ENCODE measurements at regions not wholly inside any gene's neighbourhood (a gene's known extent, or its start where the extent isn't known, plus 50 kb on each side); places are given as distances from the start of the nearest gene placed in this dataset.
A peak's percentile ranks its signal among the peaks of the same experiment; 100 is the strongest.

GRCh38 chr7:113421696-113422330 lies 303.5 kb upstream of the SMIM30 start:
- TF ChIP-seq YY1 (IDR thresholded peaks at IDR 0.05) (peak; percentile 93), HNF4G (IDR thresholded peaks at IDR 0.05) (no peak), RAD21 (IDR thresholded peaks at IDR 0.05) (peak; percentile 84 to 94), CTCF (IDR thresholded peaks at IDR 0.05; ENCODE audit: low read depth, low read length, missing input control) (peak; percentile 81)
- TF ChIP-seq, protein P1, sequence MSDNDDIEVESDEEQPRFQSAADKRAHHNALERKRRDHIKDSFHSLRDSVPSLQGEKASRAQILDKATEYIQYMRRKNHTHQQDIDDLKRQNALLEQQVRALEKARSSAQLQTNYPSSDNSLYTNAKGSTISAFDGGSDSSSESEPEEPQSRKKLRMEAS (IDR thresholded peaks at IDR 0.05), result peak; percentile 45
- H3K4me1 ChIP-seq (ENCODE audit: control insufficient read depth in 4 of 4, insufficient read depth in 4 of 4, low read length in 3 of 4), result no peaks in the 10 kb centered on the region
- no peak overlapping the region for H3K27ac ChIP-seq (ENCODE audit: low read depth in 1 of 2, low read length in 2 of 2)
- no peaks in the 10 kb centered on the region for H3K27me3 ChIP-seq (ENCODE audit: control insufficient read depth in 4 of 4, insufficient read depth in 4 of 4, low read length in 3 of 4)
- peak; percentile 66 for DNase-seq (ENCODE audit: low spot score)
- no peak overlapping the region for H3K9ac ChIP-seq (ENCODE audit: low read depth in 1 of 2, low read length in 2 of 2)
- no peaks in the 10 kb centered on the region for H3K36me3 ChIP-seq (ENCODE audit: control insufficient read depth in 4 of 4, insufficient read depth in 3 of 4, low read depth in 1 of 4, low read length in 3 of 4)
- WGBS, result 25% methylated on average over 4 of the region's 4 CpGs
- no peaks in the 10 kb centered on the region for H3K9me3 ChIP-seq (ENCODE audit: control insufficient read depth in 4 of 4, low read length in 3 of 4)
- no peak overlapping the region for H3K4me3 ChIP-seq (ENCODE audit: low read depth in 1 of 3, low read length in 3 of 3)

GRCh38 chr7:113414401-113415035 lies 296.2 kb upstream of the SMIM30 start:
- TF ChIP-seq SP1 (IDR thresholded peaks at IDR 0.05), result no peak
- TF ChIP-seq, protein P1 (IDR thresholded peaks at IDR 0.05), result no peak
- no peak for TF ChIP-seq EGR1 (IDR thresholded peaks at IDR 0.05; ENCODE audit: low read depth in 2 of 2)
- no peak for TF ChIP-seq FOXA1 (IDR thresholded peaks at IDR 0.05)
- DNase-seq (ENCODE audit: low spot score), result no peak

DNA sequence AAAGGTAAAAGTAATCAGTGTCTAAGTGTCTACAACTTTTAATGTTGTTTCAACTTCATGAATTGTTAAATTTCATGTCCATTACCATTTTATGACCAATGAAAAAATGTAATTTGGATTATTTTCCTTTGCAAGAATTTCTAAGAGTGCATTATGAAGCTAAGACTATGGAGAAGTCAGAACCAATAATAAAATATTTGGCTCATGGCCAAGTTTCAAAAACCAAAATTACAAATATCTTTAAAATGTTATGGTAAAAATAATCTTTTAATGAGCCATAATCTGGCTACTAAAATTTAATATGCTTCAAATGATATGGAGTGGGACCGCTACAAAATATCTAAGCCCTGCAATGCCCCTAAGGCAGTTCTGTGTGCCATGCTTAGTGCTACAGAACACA lies 294.1 kb upstream of the SMIM30 start:
- no peak for DNase-seq (ENCODE audit: low spot score)
- Histone ChIP-seq H3K9ac (ENCODE audit: low read depth in 1 of 2, low read length in 2 of 2) (no peak overlapping the region), H3K36me3 (ENCODE audit: control insufficient read depth in 4 of 4, insufficient read depth in 3 of 4, low read depth in 1 of 4, low read length in 3 of 4) (no peaks in the 10 kb centered on the region), H3K4me3 (ENCODE audit: low read depth in 1 of 3, low read length in 3 of 3) (no peak overlapping the region), H3K9me3 (ENCODE audit: control insufficient read depth in 4 of 4, low read length in 3 of 4) (no peaks in the 10 kb centered on the region), H3K27ac (ENCODE audit: low read depth in 1 of 2, low read length in 2 of 2) (no peak overlapping the region), H3K27me3 (ENCODE audit: control insufficient read depth in 4 of 4, insufficient read depth in 4 of 4, low read length in 3 of 4) (no peaks in the 10 kb centered on the region), H3K4me1 (ENCODE audit: control insufficient read depth in 4 of 4, insufficient read depth in 4 of 4, low read length in 3 of 4) (no peaks in the 10 kb centered on the region)
- 95% methylated on average over 1 of the region's 1 CpG for WGBS
- no peak for TF ChIP-seq GABPA (IDR thresholded peaks at IDR 0.05 in 1 of 2, conservative IDR thresholded peaks at IDR 0.05 in 1 of 2)
- TF ChIP-seq JUND (IDR thresholded peaks at IDR 0.05), result no peak
- TF ChIP-seq RAD21 (IDR thresholded peaks at IDR 0.05), result no peak
- TF ChIP-seq, protein P1 (IDR thresholded peaks at IDR 0.05), result no peak
- TF ChIP-seq TAF1 (conservative IDR thresholded peaks at IDR 0.05), result no peak
- no peak for TF ChIP-seq CTCF (IDR thresholded peaks at IDR 0.05; ENCODE audit: low read depth, low read length, missing input control)
- TF ChIP-seq YY1 (IDR thresholded peaks at IDR 0.05), result no peak

More at GRCh38 chr7:113414401-113415035, 296.2 kb upstream of the SMIM30 start:
- Histone ChIP-seq H3K27me3 (ENCODE audit: control insufficient read depth in 4 of 4, insufficient read depth in 4 of 4, low read length in 3 of 4) (no peaks in the 10 kb centered on the region), H3K4me1 (ENCODE audit: control insufficient read depth in 4 of 4, insufficient read depth in 4 of 4, low read length in 3 of 4) (no peaks in the 10 kb centered on the region), H3K36me3 (ENCODE audit: control insufficient read depth in 4 of 4, insufficient read depth in 3 of 4, low read depth in 1 of 4, low read length in 3 of 4) (no peaks in the 10 kb centered on the region), H3K4me3 (ENCODE audit: low read depth in 1 of 3, low read length in 3 of 3) (no peak overlapping the region), H3K9me3 (ENCODE audit: control insufficient read depth in 4 of 4, low read length in 3 of 4) (no peaks in the 10 kb centered on the region), H3K27ac (ENCODE audit: low read depth in 1 of 2, low read length in 2 of 2) (no peak overlapping the region), H3K9ac (ENCODE audit: low read depth in 1 of 2, low read length in 2 of 2) (no peak overlapping the region)
- WGBS, result 31% methylated on average over 1 of the region's 1 CpG

Measured in liver (tissue), 8 donors.